ENCODE measurements at regions not wholly inside any gene's neighbourhood (a gene's known extent, or its start where the extent isn't known, plus 50 kb on each side); places are given as distances from the start of the nearest gene placed in this dataset.

DNA sequence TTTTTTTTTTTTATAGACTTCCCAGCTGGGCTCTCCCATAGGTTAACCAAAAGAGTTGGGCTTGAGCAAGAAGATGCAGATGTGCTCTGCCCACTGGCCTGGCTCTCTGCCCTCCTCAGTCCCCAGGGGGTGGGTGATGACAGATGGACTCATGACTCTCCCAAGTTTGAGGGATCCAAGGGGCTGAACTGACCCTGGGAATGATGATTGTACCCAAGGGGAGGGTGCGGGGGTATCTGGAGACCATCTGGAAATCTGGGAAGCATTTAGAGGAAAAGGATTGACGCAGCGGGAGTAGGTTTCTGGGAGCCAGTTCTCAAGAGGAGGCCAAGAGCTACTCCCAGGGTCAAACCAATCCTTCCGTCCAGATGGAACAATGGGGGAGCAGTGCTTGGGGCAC is 330.8 kb downstream of the CYP26B1 start:
- Histone ChIP-seq H3K9me3 (no peaks in the 10 kb centered on the region), H3K36me3 (no peaks in the 10 kb centered on the region), H3K27me3 (no peaks in the 10 kb centered on the region), H3K4me3 (no peak overlapping the region)
- no peak for DNase-seq

DNA sequence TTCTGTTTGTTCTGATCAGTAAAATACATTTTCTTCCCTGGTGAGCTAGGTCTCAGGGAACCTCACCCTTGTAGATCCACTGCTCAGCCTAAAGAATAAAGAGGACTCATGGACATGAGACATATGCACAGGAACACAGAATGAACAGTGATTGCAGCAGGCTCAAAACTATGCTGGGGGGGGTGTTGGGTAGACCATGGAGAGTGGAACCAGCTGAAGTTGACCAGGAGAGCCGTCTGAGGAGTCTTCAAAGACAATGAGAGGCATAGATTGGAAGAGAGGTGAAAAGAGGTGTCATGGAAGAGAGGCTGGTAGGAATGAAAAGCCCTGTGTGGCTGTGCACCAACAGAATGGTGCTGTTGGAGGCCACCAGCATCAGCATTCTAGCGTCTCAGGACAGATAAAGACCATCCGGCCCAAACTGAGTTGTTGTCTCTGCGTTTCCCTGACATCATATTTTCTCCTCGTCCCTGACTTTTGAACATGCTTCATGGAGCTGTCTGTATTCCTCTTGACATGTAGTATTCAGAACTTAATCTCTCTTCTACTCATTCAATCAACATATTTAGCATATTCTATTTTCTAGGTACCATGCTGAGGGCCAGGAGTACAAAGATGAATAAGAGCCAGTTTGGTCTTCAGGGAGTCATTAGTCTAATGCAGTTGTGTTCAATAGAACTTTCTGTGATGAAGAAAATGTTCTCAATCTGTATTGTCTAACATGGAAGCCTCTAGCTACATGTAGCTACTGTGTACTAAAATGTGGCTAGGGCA is 331.8 kb downstream of the CYP26B1 start:
- H3K9me3 ChIP-seq = no peaks in the 10 kb centered on the region
- DNase-seq = no peak
- no peak overlapping the region for H3K4me3 ChIP-seq
- H3K36me3 ChIP-seq = no peaks in the 10 kb centered on the region
- H3K27me3 ChIP-seq = no peaks in the 10 kb centered on the region

DNA sequence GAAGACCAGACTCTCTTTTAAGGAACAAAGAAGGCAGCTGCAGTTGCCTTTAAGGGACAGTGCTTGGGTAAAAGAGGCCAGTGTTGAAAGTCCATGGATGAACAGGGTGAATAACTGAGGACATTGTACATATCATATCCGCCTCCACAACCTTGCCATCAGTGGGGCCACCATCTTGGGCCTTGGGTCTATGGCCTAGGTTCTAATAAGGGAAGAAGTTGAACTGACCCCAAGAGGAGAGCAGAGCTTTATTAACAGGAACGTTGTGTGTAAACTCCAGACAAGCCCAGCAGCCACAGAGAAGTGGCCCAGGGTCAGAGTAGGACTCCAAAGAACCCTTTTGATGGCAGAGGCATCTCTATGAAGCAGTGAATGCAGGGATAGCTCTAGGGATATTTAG is 332.8 kb downstream of the CYP26B1 start:
- Histone ChIP-seq H3K9me3 (no peaks in the 10 kb centered on the region), H3K4me3 (no peak overlapping the region), H3K36me3 (no peaks in the 10 kb centered on the region), H3K27me3 (no peaks in the 10 kb centered on the region)
- DNase-seq = no peak

DNA sequence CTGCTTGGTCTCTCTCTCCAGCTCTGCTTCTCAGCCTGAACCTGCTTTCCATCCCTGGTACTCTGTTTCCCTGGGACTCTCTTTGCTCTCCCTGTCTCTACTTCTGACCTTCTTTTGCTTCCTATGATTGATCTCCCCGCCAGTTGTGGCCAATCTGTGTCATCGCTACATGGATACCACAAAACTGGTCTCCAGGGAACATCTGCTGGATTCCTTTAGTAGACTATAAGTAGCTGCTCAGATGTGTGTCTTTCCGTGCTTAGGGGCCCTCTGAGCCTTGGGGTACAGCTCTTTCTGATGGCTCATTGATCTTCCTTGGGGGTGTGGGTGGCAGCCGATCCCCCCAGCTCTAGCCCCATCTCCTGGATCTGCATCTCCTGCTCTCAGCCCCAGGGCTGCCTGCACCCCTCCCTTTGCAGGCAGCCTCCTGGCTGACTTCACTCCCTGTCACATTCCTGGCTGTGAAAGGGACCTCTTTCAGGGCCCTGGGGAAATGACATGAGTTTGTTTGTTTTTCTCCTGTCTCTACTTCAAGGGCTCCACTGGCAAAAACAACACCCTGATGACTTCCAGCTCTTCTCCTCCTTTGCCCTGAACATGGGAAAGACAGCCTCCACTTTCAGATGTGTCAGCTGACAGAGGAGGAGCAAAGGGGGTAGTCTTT is 333.7 kb downstream of the CYP26B1 start:
- Histone ChIP-seq H3K36me3 (no peaks in the 10 kb centered on the region), H3K4me3 (no peak overlapping the region), H3K9me3 (no peaks in the 10 kb centered on the region), H3K27me3 (no peaks in the 10 kb centered on the region)
- DNase-seq = no peak

DNA sequence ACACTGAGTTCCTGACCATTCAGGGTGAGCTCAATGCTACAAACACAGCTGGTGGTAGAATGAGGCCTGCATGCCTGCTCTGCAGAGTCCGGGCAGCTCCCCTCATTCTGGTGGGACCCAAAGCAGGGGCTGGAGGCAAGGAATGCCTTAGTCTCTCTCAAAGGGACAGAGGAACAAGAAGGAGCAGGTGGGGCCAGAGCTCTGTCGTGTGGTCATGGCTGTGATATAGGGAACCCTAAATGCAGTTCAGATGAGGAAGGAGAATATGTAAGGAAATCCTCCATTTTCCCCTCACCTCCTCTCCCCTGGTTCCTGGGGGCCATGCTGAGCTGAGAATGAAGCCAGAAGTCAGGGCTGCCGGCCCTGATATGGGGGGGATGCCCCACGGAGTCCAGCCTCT is 334.3 kb downstream of the CYP26B1 start:
- Histone ChIP-seq H3K4me3 (no peak overlapping the region), H3K36me3 (no peaks in the 10 kb centered on the region), H3K9me3 (no peaks in the 10 kb centered on the region), H3K27me3 (no peaks in the 10 kb centered on the region)
- no peak for DNase-seq

DNA sequence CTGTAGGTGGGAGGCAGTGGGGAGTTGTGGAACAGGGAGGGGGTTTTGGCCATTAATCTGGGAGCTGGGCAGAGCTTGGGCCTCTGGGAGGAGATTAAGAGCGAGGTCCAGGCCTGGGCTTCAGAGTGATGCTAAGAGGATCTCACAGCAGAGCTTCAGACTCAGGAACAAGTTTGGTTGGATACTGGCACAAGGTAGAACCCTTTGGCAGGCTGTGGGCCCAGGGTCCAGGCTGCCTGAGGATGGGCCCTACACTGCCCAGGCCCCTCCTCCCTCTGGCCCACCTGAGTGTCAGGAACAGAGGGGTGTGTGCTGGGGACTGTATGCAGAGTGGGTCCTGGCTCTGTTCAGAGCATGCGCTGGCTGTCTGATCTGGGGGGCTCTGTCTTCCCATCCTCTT is 334.9 kb downstream of the CYP26B1 start:
- DNase-seq = no peak
- Histone ChIP-seq H3K4me3 (no peak overlapping the region), H3K9me3 (no peaks in the 10 kb centered on the region), H3K36me3 (no peaks in the 10 kb centered on the region), H3K27me3 (no peaks in the 10 kb centered on the region)

DNA sequence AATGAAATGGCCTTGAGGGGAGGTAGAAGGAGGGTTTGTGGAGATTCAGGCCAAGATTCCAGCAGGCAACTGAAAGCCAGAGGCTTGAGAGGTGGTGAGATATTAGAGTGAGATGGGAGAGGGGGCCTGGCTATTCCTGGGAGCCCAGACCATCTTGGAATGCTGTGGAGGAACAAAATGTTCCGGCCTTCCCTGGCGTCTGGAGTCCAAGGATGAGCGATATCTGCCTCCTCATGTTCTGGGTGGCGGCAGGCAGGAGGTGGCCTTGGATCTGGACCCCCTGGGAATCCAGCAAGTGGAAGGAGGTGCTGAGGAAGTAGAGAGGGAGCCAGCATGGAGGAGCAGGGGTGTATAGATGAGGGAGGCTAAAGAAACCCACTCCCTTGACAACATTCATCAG is 335.9 kb downstream of the CYP26B1 start:
- no peaks in the 10 kb centered on the region for H3K9me3 ChIP-seq
- no peak overlapping the region for H3K4me3 ChIP-seq
- no peaks in the 10 kb centered on the region for H3K27me3 ChIP-seq
- DNase-seq = no peak
- no peaks in the 10 kb centered on the region for H3K36me3 ChIP-seq

DNA sequence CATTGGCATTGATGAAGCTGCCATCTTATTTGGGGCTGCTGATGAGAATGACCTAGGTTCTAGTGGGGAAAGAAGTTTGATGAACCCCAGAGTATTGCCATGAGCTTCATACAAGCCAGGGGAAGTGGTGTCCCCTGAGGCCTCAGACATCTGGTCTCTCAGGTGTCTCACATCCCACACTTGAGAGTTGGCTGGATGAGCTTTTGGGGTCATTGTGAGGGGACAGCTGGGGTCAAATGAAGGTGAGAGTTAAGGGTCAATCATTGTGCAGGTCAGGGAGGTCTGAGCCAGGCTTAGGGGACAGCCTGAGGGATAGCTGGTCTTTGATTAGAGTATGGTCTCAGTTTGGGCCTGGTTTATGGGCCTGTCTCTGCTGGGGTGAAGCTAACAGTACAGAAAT is 336.5 kb downstream of the CYP26B1 start:
- no peaks in the 10 kb centered on the region for H3K36me3 ChIP-seq
- H3K9me3 ChIP-seq = no peaks in the 10 kb centered on the region
- H3K4me3 ChIP-seq = no peak overlapping the region
- DNase-seq = no peak
- H3K27me3 ChIP-seq = no peaks in the 10 kb centered on the region

DNA sequence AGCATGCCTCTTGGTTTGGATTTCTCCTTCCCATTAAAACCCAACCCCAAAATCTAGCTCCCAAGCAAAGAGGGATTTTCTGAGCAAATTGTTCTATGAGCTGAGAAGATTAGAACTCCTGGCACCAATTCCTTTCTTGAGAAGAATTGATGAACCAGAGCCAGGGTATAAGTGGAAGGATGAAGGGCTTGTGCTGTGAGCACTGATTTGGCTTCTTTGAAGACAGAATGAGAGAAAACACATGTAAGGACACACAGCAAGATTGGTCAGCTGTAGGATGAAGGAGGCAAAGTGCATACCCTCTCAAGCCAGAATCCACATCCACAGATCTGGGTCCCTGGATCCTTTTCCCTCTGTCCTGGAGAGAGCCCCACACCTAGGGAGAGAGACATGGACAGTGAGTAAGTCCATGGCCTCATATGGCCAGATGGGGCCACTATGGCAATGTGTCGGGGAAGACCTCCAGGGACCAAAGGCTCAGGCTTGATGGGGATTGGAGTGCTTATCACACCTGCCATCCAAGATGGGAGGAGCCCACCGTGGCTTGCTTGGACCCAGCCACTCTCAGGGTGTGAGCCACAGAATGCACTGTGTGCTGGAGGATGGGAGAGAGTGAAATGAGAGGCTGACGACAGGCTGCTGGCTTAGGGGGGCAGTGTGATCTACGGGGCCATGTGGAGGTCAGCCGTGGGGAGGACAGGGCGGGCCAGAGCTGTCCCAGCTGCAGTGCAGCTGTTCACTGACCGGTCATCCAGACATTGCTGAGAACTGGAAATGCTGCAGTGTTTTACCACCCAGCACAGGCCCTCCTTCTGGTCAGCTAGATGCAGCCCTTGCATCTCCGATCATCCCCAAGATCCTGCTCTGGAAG is 339.8 kb downstream of the CYP26B1 start:
- DNase-seq = no peak
- Histone ChIP-seq H3K36me3 (no peaks in the 10 kb centered on the region), H3K27me3 (no peaks in the 10 kb centered on the region), H3K9me3 (no peaks in the 10 kb centered on the region), H3K4me3 (no peak overlapping the region)

DNA sequence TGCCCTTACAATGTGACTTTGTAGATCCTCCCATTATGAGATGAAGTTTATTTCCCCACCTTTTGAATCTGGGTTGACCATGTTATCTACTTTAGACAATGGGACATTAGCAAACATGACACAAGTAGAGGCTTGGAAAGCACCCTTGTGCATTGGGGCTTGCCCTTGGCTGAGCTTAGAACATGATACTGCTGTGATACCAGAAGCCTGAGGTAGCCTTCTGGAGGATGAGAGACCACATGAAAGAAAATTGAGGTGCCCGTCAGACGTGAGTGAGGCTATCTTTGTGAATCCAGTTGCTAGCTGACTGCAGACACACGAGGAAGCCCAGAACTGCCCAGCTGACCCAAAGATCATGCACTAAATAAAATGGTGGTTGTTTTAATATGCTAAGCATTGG is 341.2 kb downstream of the CYP26B1 start:
- no peaks in the 10 kb centered on the region for H3K27me3 ChIP-seq
- no peaks in the 10 kb centered on the region for H3K36me3 ChIP-seq
- no peaks in the 10 kb centered on the region for H3K9me3 ChIP-seq
- no peak for DNase-seq
- H3K4me3 ChIP-seq = no peak overlapping the region

DNA sequence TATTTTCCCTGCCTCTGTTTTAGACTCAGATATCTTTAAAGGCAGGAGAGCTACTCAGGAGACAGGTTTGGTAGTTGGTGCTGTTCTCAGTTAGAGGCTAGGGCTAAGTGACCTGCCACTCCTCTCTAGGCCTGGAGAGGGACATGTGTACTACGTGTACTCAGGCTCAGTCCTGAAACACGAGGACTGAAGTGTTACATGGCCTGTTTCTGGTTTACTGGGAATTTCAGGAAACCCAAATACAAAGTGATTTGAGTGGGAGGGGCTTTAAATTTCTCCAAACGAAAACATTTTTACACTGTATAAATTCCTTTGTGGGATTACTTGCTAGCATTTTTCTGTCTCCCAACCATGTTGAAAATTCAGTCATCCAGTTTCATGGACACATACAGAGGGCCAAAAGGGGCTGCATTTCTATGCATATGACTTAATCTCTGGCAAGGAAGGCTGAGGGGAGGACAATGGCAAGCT is 343.3 kb downstream of the CYP26B1 start:
- Histone ChIP-seq H3K36me3 (no peaks in the 10 kb centered on the region), H3K27me3 (no peaks in the 10 kb centered on the region), H3K4me3 (no peak overlapping the region), H3K9me3 (no peaks in the 10 kb centered on the region)
- no peak for DNase-seq

DNA sequence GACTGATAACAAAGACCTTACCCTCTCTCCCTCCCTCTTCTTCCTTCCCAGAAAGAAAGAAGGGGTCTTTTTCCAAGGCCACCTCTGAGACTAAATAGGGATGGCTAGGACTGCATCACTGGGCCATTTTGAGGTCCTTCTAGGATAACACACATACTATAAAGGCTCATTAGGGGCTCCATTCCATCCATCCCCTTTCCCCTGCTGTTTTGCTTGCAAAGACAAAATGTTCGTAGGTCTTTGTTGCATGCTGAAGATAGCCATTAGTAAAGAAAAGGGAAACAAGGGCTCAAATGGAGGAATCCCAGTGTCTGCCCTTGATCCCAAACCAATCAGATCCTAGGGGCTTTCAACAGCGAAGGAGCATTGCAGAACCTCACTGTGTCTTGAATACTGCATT is 344.3 kb downstream of the CYP26B1 start:
- H3K36me3 ChIP-seq = no peaks in the 10 kb centered on the region
- DNase-seq = no peak
- no peak overlapping the region for H3K4me3 ChIP-seq
- no peaks in the 10 kb centered on the region for H3K9me3 ChIP-seq
- H3K27me3 ChIP-seq = no peaks in the 10 kb centered on the region

DNA sequence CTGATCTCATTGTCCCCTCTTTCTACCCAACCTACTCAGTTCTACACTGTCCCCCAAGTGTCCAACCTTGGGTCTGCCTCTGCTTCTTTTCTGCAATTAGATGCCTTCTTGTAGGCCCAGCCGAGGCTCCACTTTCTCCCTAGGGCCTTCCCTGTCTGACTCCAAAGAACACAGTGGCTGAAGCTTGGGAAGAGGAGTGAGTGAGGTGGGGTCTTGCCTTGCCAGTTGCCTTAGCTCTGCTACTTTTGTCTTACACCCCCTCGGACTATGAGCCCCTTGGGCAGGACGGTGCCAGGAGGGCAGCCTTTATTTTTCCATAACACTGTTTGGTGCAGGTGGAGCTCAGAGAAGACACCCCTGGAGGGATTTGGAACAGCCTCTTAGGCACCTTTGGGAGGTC is 345.1 kb downstream of the CYP26B1 start:
- Histone ChIP-seq H3K4me3 (no peak overlapping the region), H3K27me3 (no peaks in the 10 kb centered on the region), H3K9me3 (no peaks in the 10 kb centered on the region), H3K36me3 (no peaks in the 10 kb centered on the region)
- DNase-seq = no peak

DNA sequence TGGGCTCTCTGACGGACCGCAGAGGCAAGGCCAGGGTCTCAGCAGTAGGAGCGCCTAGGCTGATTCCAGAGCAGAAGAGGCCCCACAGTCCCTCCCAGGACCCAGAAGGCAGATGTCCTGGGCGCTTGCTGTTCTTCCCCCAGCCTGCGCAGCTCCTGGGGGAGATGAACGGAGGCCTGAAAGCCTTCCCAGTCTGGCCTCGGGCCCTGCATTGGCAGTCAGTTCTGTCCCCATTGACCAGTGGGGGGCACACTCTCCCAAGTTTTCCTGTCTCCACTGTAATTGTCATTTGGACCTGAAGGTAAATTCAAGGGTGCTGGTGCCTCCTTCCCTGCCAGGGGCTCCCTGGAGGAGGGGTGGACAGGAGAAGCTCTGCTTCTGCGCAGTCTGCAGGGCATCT is 345.7 kb downstream of the CYP26B1 start:
- H3K36me3 ChIP-seq = no peaks in the 10 kb centered on the region
- H3K9me3 ChIP-seq = no peaks in the 10 kb centered on the region
- H3K4me3 ChIP-seq = no peak overlapping the region
- DNase-seq = peak; percentile 64
- H3K27me3 ChIP-seq = no peaks in the 10 kb centered on the region

DNA sequence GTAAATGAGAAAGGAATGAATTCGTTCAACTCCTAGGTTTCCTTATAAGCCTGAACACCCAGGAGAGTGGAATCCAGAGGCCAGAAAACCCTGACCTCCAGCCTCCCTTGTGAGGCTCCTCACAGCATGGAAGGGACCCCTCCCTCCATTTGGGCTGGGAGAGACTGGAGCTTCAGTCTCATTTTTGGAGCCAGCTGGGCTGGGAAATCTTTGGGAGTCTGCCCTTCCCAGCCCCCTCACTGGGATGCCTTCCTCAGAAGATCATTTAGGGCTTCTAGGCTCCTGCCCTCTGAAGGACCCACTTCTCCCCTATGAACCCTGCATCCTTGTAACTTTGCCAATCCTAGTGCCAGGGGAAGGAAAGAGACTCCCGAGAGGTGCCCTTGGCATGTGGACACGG is 346.1 kb downstream of the CYP26B1 start:
- no peak for DNase-seq

DNA sequence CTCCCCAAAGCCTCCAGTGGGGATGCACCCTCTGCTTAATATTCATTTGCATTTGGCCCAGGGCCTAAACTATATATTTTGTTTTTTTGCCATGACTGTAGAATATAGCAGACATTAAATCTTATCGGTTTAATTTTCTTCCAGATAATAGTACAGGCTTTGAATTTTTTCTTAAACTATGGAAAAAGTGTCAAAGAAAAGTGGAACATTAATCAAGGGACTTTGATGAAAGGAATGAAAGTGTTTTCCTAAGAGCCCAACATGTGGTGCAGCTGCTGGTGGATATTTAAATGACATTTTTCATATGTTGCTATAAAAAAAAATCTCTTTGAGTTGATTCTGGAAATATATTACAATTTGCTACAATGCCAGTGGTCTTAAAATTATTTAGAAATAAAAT is 346.8 kb downstream of the CYP26B1 start:
- DNase-seq = no peak
- Histone ChIP-seq H3K9me3 (no peaks in the 10 kb centered on the region), H3K36me3 (no peaks in the 10 kb centered on the region), H3K4me3 (no peak overlapping the region), H3K27me3 (no peaks in the 10 kb centered on the region)

More for the DNA sequence above, 346.1 kb downstream of the CYP26B1 start:
- Histone ChIP-seq H3K27me3 (no peaks in the 10 kb centered on the region), H3K4me3 (no peak overlapping the region), H3K36me3 (no peaks in the 10 kb centered on the region), H3K9me3 (no peaks in the 10 kb centered on the region)

DNA sequence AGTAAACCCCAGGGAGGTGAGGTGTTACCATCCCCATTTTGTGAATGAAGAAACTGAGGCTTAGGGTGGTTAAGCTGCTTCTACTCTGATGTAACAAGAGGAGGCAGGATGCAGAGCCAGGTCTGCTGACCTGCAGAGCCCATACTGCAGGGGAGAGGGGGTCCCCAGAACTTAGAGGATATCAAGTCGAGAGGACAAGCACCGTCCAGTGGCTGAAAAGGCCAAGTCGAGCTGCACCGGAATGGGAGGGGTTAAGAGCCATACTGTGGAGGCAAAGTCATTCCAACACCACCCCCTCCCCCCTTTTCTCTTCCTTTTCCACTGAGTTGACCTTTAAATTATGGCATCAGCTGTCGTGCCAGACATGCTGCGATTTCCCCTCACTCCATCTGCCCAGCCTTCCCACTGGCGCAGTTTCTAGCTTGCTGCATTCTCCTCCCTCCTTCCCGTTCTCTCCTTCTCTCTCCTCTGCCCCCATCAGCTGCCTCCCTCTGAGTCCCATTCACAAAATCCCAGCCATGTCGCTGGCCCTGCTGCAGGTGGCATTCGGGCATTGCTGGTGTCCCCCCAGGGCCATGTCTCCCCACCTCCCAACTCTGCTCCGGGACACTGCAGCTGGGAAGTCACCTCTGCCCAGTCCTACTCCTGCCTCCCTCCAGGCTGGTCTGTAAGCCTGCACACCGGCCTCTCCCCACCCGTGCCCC is 346.9 kb downstream of the DYSF start:
- Histone ChIP-seq H3K4me3 (no peak overlapping the region), H3K36me3 (no peaks in the 10 kb centered on the region), H3K27me3 (no peaks in the 10 kb centered on the region), H3K9me3 (no peaks in the 10 kb centered on the region)
- no peak for DNase-seq
